OCI-LY7 (cell line): ENCODE measurements at regions not wholly inside any gene's neighbourhood (a gene's known extent, or its start where the extent isn't known, plus 50 kb on each side); places are given as distances from the start of the nearest gene placed in this dataset.

Experiments used
- EZH2phosphoT487 ChIP-seq: fragments of 200-600 bp; sonication (generic); IDR thresholded peaks from 2 replicates; pipeline ENCODE4 v1.6.1; 2018; ENCODE audit warnings: low read depth, borderline replicate concordance, mild to moderate bottlenecking, mixed run types, antibody characterized with exemption, low read length, moderate library complexity, mixed read lengths
- TF ChIP-seq, protein P1 (sequence below): fragments of 200-600 bp; sonication (generic); conservative IDR thresholded peaks from 2 replicates; pipeline ENCODE4 v1.5.1; 2014; ENCODE audit warnings: mild to moderate bottlenecking, antibody characterized with exemption, low read length, moderate library complexity, mixed read lengths

DNA sequence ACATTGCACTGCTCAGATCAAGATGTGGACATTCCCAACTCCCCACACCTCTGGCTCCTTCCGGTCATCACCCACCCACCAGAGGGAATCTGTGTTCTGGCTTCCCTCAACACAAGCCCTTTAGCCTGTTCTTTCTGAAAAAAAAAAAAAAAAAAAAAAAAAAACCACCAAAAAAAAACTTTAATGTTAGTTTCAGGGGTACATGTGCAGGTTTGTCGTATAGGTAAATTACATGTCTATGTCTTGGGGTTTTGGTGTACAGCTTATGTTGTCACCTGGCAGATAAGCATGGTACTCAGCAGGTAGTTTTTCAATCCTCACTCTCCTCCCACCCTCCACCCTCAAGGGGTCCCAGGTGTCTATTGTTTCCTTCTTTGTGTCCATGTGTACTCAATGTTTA is 135.8 kb upstream of the FOXA2 start:
- TF ChIP-seq, protein P1, sequence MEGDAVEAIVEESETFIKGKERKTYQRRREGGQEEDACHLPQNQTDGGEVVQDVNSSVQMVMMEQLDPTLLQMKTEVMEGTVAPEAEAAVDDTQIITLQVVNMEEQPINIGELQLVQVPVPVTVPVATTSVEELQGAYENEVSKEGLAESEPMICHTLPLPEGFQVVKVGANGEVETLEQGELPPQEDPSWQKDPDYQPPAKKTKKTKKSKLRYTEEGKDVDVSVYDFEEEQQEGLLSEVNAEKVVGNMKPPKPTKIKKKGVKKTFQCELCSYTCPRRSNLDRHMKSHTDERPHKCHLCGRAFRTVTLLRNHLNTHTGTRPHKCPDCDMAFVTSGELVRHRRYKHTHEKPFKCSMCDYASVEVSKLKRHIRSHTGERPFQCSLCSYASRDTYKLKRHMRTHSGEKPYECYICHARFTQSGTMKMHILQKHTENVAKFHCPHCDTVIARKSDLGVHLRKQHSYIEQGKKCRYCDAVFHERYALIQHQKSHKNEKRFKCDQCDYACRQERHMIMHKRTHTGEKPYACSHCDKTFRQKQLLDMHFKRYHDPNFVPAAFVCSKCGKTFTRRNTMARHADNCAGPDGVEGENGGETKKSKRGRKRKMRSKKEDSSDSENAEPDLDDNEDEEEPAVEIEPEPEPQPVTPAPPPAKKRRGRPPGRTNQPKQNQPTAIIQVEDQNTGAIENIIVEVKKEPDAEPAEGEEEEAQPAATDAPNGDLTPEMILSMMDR = no peak
- no peak for TF ChIP-seq EZH2phosphoT487
